RPMI8226 (cell line): ENCODE measurements at regions not wholly inside any gene's neighbourhood (a gene's known extent, or its start where the extent isn't known, plus 50 kb on each side); places are given as distances from the start of the nearest gene placed in this dataset.

Source experiments
- DNase-seq: peaks from one replicate; pipeline ENCODE4 v3.0.0-alpha.2; 2015

GRCh38 chr12:43008953-43009845 lies 419.7 kb upstream of the PRICKLE1 start:
- DNase-seq = no peak

GRCh38 chr12:43004908-43005307 lies 415.4 kb upstream of the PRICKLE1 start:
- no peak for DNase-seq

- no peak for DNase-seq
Measured at GRCh38 chr12:43004141-43004540, 414.6 kb upstream of the PRICKLE1 start.

GRCh38 chr12:42996869-42997431 lies 407.4 kb upstream of the PRICKLE1 start:
- DNase-seq = no peak

- no peak for DNase-seq
Measured at GRCh38 chr12:42992826-42993225, 403.3 kb upstream of the PRICKLE1 start.

- DNase-seq = no peak
Measured at GRCh38 chr12:42990387-42990786, 400.8 kb upstream of the PRICKLE1 start.

- DNase-seq = no peak
Measured at GRCh38 chr12:42987216-42987650, 397.7 kb upstream of the PRICKLE1 start.

GRCh38 chr12:42985506-42985905 lies 396.0 kb upstream of the PRICKLE1 start:
- DNase-seq = no peak

- DNase-seq = no peak
Measured at GRCh38 chr12:42982828-42983227, 393.3 kb upstream of the PRICKLE1 start.

GRCh38 chr12:42981379-42981778 lies 391.8 kb upstream of the PRICKLE1 start:
- DNase-seq = no peak

- no peak for DNase-seq
Measured at GRCh38 chr12:42980441-42980840, 390.9 kb upstream of the PRICKLE1 start.

- DNase-seq = no peak
Measured at GRCh38 chr12:42979746-42980145, 390.2 kb upstream of the PRICKLE1 start.

GRCh38 chr12:42978708-42979107 lies 389.2 kb upstream of the PRICKLE1 start:
- DNase-seq = no peak

- no peak for DNase-seq
Measured at GRCh38 chr12:42977451-42978230, 388.1 kb upstream of the PRICKLE1 start.

GRCh38 chr12:42976620-42977019 lies 387.1 kb upstream of the PRICKLE1 start:
- no peak for DNase-seq

GRCh38 chr12:42976122-42976521 lies 386.6 kb upstream of the PRICKLE1 start:
- no peak for DNase-seq

GRCh38 chr12:42969355-42969754 lies 379.8 kb upstream of the PRICKLE1 start:
- no peak for DNase-seq

GRCh38 chr12:42968426-42968825 lies 378.9 kb upstream of the PRICKLE1 start:
- no peak for DNase-seq

- DNase-seq = no peak
Measured at GRCh38 chr12:42967850-42968249, 378.3 kb upstream of the PRICKLE1 start.

- no peak for DNase-seq
Measured at GRCh38 chr12:42963988-42964387, 374.4 kb upstream of the PRICKLE1 start.

GRCh38 chr12:42962384-42962783 lies 372.8 kb upstream of the PRICKLE1 start:
- no peak for DNase-seq

GRCh38 chr12:42961395-42961794 lies 371.8 kb upstream of the PRICKLE1 start:
- DNase-seq = no peak

- DNase-seq = no peak
Measured at GRCh38 chr12:42960087-42960527, 370.6 kb upstream of the PRICKLE1 start.

- DNase-seq = no peak
Measured at GRCh38 chr12:42958291-42958674, 368.7 kb upstream of the PRICKLE1 start.
